T-helper 17 cell (primary cell): ENCODE measurements at regions not wholly inside any gene's neighbourhood (a gene's known extent, or its start where the extent isn't known, plus 50 kb on each side); places are given as distances from the start of the nearest gene placed in this dataset.
"Not testable (repeated sequence)": the region's sequence is repeated elsewhere in the genome, so short reads cannot be mapped to it uniquely, and the experiment has no call there.

ENCODE experiments used
- ATAC-seq: fragments of 150-1000 bp; cut with Tn5 transposase; 2 replicates; pipeline ENCODE4 v1.10.0; 2021; ENCODE audit warnings: mild to moderate bottlenecking, moderate library complexity
- DNase-seq, 3 donors: peaks; one replicate each; pipeline versions ENCODE4 v3.0.0 to v3.0.0-alpha.2; 2020 to 2021
- H3K9me3 ChIP-seq: one replicate; pipeline ENCODE4 v1.7.0; 2013; ENCODE audit warnings: low read length, mild to moderate bottlenecking; ENCODE audit not compliant: control insufficient read depth, poor library complexity, severe bottlenecking
- H3K27ac Mint-ChIP-seq: one replicate; pipeline ENCODE4 v1.8.0; 2022; ENCODE audit warnings: mild to moderate bottlenecking, moderate library complexity, mixed read lengths
- H3K27me3 Mint-ChIP-seq: one replicate; pipeline ENCODE4 v1.8.0; 2022; ENCODE audit warnings: mixed read lengths
- H3K36me3 Mint-ChIP-seq: one replicate; pipeline ENCODE4 v1.8.0; 2022; ENCODE audit warnings: low read depth, mixed read lengths
- H3K4me1 Mint-ChIP-seq: one replicate; pipeline ENCODE4 v1.8.0; 2022; ENCODE audit warnings: mild to moderate bottlenecking, mixed read lengths
- H3K4me3 Mint-ChIP-seq: one replicate; pipeline ENCODE4 v1.8.0; 2022; ENCODE audit warnings: mild to moderate bottlenecking, moderate library complexity, mixed read lengths

DNA sequence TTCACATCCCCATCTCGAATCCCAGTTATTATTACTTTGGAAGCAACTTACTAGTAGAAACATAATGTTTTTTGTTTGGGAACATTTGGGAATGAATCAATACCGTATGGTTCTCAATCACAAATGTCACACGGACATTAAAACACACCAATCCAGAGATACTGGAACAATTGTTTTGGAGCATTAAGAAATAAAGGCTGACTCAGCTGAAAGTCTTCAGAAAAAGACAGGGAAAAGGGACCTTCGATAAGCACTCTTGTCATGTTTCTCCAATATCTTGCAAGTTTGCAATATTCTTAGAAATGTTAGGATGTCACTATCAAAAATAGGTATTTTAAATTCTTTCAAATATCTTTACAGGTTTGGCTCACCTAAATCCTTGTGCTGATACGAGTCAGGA is 362.4 kb downstream of the CETN3 start:
- no peaks in the 10 kb centered on the region for H3K27me3 Mint-ChIP-seq
- H3K4me3 Mint-ChIP-seq = no peak overlapping the region
- ATAC-seq = no peak
- no peaks in the 10 kb centered on the region for H3K9me3 ChIP-seq
- H3K36me3 Mint-ChIP-seq = no peaks in the 10 kb centered on the region
- H3K27ac Mint-ChIP-seq = no peak overlapping the region
- H3K4me1 Mint-ChIP-seq = no peaks in the 10 kb centered on the region
- DNase-seq = no peak

DNA sequence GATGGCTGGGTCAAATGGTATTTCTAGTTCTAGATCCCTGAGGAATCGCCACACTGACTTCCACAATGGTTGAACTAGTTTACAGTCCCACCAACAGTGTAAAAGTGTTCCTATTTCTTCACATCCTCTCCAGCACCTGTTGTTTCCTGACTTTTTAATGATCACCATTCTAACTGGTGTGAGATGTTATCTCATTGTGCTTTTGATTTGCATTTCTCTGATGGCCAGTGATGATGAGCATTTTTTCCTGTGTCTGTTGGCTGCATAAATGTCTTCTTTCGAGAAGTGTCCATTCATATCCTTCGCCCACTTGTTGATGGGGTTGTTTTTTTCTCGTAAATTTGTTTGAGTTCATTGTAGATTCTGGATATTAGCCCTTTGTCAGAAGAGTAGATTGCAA is 369.5 kb downstream of the CETN3 start:
- not testable (repeated sequence) for H3K27ac Mint-ChIP-seq, H3K36me3 Mint-ChIP-seq, ATAC-seq, H3K9me3 ChIP-seq, H3K4me3 Mint-ChIP-seq, H3K4me1 Mint-ChIP-seq, DNase-seq, H3K27me3 Mint-ChIP-seq

DNA sequence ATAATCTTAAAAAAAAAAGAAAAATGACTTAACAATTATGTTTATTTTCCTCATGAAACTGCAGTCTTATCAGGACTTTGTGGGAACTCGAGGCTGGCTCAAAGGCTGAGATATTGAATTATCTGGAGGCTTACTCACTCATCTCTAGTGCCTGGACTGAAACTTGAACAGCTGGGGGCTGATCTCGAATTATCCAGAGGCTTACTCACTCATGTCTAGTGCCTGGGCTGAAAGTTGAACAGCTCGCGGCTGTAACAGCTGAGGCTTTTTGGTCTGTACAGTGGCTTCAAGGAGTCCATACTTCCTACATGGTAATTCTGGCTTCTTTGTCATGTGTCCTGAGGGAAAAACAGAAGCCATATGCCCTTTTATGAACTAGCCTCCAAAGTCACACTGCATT is 371.9 kb downstream of the CETN3 start:
- H3K4me1 Mint-ChIP-seq = no peaks in the 10 kb centered on the region
- DNase-seq = no peak
- H3K27me3 Mint-ChIP-seq = no peaks in the 10 kb centered on the region
- H3K36me3 Mint-ChIP-seq = no peaks in the 10 kb centered on the region
- no peak overlapping the region for H3K27ac Mint-ChIP-seq
- no peak for ATAC-seq
- no peaks in the 10 kb centered on the region for H3K9me3 ChIP-seq
- no peak overlapping the region for H3K4me3 Mint-ChIP-seq

DNA sequence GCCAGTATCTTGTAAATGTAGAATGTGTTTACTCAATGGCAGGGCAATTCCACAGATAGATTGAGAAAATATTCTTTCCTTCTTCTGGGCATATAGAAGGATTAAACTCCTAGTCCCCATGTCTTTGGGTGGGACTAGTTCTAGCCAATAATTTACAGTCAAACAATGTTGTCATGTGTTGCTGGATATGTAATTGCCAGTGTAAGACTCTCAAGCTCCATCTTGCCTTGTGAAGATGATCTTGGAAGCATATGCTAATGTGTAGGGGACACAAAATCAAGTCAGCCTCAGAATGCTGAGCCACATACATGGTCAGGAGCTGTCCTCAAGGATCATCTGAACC is 386.9 kb downstream of the CETN3 start:
- no peaks in the 10 kb centered on the region for H3K36me3 Mint-ChIP-seq
- no peak overlapping the region for H3K4me3 Mint-ChIP-seq
- no peaks in the 10 kb centered on the region for H3K9me3 ChIP-seq
- no peak overlapping the region for H3K27ac Mint-ChIP-seq
- H3K27me3 Mint-ChIP-seq = no peaks in the 10 kb centered on the region
- no peak for ATAC-seq
- no peaks in the 10 kb centered on the region for H3K4me1 Mint-ChIP-seq
- DNase-seq = no peak

DNA sequence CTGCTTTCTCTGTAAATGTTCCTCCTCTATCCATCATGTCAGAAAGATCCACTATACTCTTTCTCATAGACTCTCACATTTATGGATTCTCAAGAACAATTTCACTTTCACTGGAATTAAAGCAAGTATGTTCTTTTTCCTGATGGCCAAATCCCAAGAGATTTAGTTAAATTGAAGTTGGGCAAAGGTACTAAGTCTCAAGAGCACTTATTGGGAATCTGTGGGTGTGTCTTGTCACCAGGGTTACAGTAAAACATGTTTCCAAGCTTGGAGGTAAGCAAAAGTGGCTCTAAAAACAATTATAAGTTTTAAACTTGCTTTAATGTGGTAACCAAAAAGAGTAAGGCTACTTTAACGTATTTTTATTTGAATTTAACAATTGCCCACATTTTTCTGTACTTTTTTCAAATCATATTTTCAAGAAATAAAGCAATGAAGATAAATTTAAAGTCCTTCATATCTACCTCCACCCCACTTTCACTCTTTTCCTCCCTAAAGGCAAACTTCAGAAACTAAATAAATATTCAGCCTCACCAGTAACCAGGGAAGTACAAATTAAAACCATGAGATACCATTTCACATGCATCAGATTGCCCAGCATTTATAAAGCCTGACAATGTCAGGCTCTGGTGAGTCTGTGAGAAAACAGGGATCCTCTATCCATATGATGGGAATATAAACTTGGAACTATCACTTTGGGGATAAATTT is 387.4 kb downstream of the CETN3 start:
- no peaks in the 10 kb centered on the region for H3K4me1 Mint-ChIP-seq
- DNase-seq (no peak), ATAC-seq (no peak)

DNA sequence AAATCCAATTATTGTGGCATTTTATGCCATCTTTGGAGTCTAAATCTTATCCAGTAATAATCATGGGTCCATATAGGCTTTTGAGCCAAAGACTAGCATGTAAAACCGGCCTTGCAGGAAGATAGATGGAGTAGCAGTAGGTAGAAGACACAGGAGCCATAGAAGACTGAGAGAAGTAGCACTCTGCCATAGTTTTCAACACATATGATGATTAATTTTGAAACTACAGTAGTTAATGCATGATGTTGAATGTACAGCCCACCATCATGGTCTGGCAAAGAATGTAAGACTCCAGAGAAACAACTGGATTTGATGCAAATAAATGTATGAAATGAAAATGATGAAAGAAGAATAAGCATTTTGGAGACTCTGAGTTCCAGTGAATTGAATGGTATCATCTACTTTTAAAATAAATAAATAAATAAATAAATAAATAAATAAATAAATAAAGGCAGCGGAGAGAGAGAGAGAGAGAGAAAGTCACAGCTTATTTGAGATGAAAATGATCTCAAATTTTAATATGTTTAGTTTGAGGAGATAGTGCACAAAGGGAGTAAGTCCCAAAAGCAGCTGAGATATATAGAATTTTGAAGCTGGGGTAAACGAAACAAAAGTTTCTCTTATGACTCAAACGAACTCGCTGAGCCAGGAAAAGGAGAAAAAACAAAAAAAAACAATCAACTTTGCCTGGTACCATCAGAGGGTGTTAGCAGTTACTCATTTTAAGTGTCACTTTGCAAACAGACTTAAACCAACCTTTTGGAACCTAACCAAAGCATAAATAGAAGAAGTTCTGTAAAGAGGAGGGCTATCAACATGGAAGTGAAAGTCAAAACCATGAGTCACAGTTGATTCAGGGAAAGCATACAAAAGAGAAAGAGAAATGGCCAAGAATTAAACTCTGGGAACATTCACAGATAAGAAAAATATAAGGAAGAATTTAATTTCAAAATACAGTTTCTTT is 388.7 kb downstream of the CETN3 start:
- H3K4me3 Mint-ChIP-seq = no peak overlapping the region
- no peaks in the 10 kb centered on the region for H3K4me1 Mint-ChIP-seq
- H3K27ac Mint-ChIP-seq = no peak overlapping the region
- H3K36me3 Mint-ChIP-seq = no peaks in the 10 kb centered on the region
- H3K9me3 ChIP-seq = no peaks in the 10 kb centered on the region
- H3K27me3 Mint-ChIP-seq = no peaks in the 10 kb centered on the region
- DNase-seq (no peak), ATAC-seq (peak; percentile 37)

More for the DNA sequence above, 387.4 kb downstream of the CETN3 start:
- no peaks in the 10 kb centered on the region for H3K9me3 ChIP-seq
- H3K27me3 Mint-ChIP-seq = no peaks in the 10 kb centered on the region
- H3K27ac Mint-ChIP-seq = no peak overlapping the region
- no peaks in the 10 kb centered on the region for H3K36me3 Mint-ChIP-seq
- no peak overlapping the region for H3K4me3 Mint-ChIP-seq

DNA sequence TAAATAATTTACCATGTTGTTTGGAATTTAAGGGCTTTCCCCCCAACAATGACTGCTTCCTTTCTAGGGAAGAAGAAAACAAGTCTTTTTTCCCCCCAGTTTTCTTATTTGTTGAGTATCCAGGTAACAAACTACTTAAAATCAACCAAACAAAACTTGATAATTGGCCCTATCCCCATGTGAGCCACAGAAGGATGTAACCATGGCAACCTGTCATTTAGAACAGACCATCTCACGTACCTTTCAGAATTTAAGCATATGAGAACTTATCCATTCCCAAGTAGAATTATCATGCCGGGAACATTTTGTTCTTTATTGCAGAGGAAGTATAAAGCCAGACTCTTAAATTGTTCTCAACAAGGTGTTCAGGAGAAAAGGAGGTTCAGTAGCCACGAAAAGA is 392.3 kb downstream of the CETN3 start:
- no peaks in the 10 kb centered on the region for H3K27me3 Mint-ChIP-seq
- no peak overlapping the region for H3K4me3 Mint-ChIP-seq
- ATAC-seq = no peak
- no peaks in the 10 kb centered on the region for H3K36me3 Mint-ChIP-seq
- H3K27ac Mint-ChIP-seq = no peak overlapping the region
- H3K9me3 ChIP-seq = no peaks in the 10 kb centered on the region
- no peak for DNase-seq
- no peaks in the 10 kb centered on the region for H3K4me1 Mint-ChIP-seq

DNA sequence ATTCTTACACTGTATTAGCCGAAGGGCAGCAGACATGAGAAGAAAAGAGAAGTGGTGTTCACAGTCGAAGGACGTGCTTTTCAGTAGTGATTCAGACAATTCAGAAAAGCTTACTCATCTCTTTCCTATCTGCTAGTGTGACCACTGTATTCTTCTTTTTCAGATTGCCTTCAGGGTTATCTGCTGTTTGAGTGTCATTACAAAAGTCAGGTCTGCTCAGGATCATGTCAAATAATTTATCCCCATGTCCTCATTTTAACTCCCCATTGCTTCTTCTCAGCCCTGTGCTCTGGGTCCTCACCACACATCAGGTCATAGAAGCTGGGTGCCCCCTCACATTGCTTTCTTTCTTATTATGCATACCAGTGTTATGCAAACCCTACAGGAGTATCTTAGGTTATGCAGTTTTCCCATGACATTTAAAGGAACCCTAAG is 394.0 kb downstream of the CETN3 start:
- DNase-seq (no peak), ATAC-seq (no peak)
- no peak overlapping the region for H3K27ac Mint-ChIP-seq
- no peaks in the 10 kb centered on the region for H3K9me3 ChIP-seq
- no peak overlapping the region for H3K4me3 Mint-ChIP-seq
- H3K27me3 Mint-ChIP-seq = no peaks in the 10 kb centered on the region
- no peaks in the 10 kb centered on the region for H3K4me1 Mint-ChIP-seq
- H3K36me3 Mint-ChIP-seq = no peaks in the 10 kb centered on the region

DNA sequence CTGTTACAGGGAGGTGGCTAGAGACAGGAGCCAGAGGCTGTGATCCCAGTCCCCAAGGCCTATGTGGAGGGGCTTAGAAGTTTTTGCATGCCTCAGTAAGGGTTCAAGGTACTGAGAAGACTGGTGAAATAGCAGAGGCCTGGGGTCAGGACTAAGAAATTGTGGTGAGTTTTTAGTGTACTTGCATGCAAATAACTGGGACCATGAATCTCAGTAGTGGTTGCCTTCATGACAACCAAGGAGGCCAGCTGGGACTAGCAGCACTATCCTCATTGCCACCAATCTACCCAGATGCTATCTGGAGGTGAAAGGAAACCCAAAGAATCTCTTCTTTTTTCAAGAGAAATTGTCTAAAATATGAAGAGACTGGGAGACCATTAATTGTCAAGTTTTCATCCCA is 395.1 kb downstream of the CETN3 start:
- DNase-seq = no peak
- H3K9me3 ChIP-seq = no peaks in the 10 kb centered on the region
- Mint-ChIP-seq H3K4me1 (no peaks in the 10 kb centered on the region), H3K27me3 (no peaks in the 10 kb centered on the region), H3K36me3 (no peaks in the 10 kb centered on the region), H3K4me3 (no peak overlapping the region), H3K27ac (no peak overlapping the region)
- no peak for ATAC-seq

DNA sequence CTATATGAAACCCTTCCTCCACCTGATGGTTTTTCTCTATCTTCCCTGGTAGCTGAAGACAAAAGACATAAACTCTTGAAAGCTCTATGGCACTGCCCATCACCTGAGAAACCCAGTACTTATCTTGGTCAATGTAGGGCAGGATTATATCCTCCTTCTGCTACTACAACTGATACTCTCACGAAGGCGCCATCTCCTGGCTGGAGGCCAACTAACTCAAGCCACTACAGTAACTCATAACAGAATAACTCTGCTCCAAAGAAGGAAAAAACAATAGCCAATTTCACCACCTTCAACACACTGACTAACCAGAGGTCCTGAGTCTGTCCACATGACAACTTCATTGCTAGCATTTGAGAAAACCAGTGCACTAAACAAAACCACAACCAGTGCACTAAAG is 409.2 kb downstream of the CETN3 start:
- no peak for DNase-seq
- H3K9me3 ChIP-seq = no peaks in the 10 kb centered on the region
- Mint-ChIP-seq H3K4me3 (no peak overlapping the region), H3K36me3 (no peaks in the 10 kb centered on the region), H3K27me3 (no peaks in the 10 kb centered on the region), H3K4me1 (no peaks in the 10 kb centered on the region), H3K27ac (no peak overlapping the region)
- ATAC-seq = no peak

DNA sequence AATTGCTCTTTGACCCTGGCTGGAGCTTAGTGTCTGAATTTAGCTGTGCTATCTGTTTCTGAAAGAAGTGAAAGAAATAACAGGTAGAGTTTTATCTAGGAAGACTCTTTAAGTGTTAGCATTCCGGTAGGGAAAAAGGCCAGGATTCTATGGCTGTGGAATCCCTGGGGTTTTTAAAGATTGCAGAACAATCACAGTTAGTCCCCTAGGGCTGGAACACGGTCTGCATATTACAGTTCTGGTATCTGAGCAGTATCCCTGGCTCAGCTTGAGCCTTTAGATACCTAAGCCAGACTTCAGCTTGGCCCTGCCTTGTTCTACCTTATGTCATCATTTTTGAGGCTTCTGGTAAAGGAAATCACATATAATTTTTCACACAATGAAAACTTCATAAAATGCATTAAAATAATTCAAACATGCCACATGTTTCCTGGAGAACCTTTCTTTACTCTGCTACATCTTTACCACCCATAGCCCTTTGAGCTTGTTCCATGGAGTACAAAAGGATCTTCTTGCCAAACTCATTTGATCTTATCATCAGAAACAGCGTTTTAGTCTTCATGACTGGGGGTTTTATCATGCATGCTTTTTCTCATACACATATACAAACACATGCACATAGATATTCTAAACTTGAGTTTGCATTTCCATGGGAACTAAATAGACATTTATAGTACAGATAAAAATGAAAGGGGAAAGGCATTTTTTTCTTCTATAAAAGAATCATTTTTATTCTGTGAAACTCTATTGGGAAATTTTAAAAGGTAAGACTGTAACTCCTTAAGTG is 410.8 kb downstream of the CETN3 start:
- Mint-ChIP-seq H3K4me3 (no peak overlapping the region), H3K27me3 (no peaks in the 10 kb centered on the region), H3K36me3 (no peaks in the 10 kb centered on the region), H3K27ac (no peak overlapping the region), H3K4me1 (no peaks in the 10 kb centered on the region)
- DNase-seq (no peak), ATAC-seq (no peak)
- no peaks in the 10 kb centered on the region for H3K9me3 ChIP-seq

DNA sequence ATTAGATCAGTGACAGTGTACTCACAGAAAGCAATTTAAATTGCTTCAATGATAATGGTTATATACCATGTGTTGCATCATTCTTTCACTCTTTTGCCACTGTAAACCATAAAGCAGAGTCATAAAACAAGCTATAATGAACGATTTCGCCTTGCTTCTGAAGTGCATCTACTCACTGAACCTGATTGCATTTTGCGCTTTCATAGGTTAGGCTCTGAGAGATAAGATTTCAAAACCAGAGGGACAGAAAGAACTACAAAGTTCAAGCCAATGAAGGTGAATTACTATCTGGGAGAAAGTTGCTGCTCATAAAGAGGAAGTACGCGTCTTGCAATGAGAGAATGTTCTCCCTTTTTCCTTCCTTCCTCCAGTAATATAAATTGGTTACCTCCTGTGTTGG is 412.7 kb downstream of the CETN3 start:
- ATAC-seq = no peak
- no peak for DNase-seq
- H3K4me3 Mint-ChIP-seq = no peak overlapping the region
- H3K27me3 Mint-ChIP-seq = no peaks in the 10 kb centered on the region
- H3K36me3 Mint-ChIP-seq = no peaks in the 10 kb centered on the region
- no peak overlapping the region for H3K27ac Mint-ChIP-seq
- no peaks in the 10 kb centered on the region for H3K9me3 ChIP-seq
- no peaks in the 10 kb centered on the region for H3K4me1 Mint-ChIP-seq

DNA sequence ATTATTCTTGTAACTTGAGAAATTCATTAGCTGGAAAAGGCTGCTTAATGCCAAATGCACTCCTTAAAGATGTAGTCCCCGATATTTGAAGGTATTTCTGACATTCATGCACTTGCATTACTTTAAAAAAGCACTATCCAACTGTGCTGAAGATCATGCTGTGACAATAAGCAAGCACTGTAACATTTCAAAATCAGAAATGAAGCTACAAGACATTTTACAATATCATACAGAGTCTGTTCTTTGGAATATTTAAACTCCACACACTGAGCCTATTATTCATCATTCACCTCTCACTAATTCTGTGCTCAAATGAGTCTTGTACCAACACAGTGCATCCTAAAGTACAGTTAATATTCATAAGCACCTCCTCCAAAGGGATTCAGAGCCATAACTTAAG is 413.2 kb downstream of the CETN3 start:
- no peaks in the 10 kb centered on the region for H3K27me3 Mint-ChIP-seq
- H3K27ac Mint-ChIP-seq = no peak overlapping the region
- no peak for DNase-seq
- no peak overlapping the region for H3K4me3 Mint-ChIP-seq
- no peaks in the 10 kb centered on the region for H3K36me3 Mint-ChIP-seq
- ATAC-seq = no peak
- H3K4me1 Mint-ChIP-seq = no peaks in the 10 kb centered on the region
- no peaks in the 10 kb centered on the region for H3K9me3 ChIP-seq
